A673 (cell line): ENCODE measurements at regions not wholly inside any gene's neighbourhood (a gene's known extent, or its start where the extent isn't known, plus 50 kb on each side); places are given as distances from the start of the nearest gene placed in this dataset.

Experiments
- CTCF ChIP-seq: fragments of 300-800, 200-600 bp; sonication (generic); conservative IDR thresholded peaks from 2 replicates; pipeline ENCODE4 v1.5.1; 2017; ENCODE audit warnings: low read depth, mild to moderate bottlenecking, antibody characterized with exemption, low read length, moderate library complexity, mixed read lengths
- EZH2 ChIP-seq: fragments of 200-600 bp; sonication (generic); IDR thresholded peaks from 2 replicates; pipeline ENCODE4 v1.6.1; 2017; ENCODE audit warnings: borderline replicate concordance, low read depth, mild to moderate bottlenecking, mixed read lengths, antibody characterized with exemption, low read length; ENCODE audit not compliant: poor library complexity, severe bottlenecking

- no peak for TF ChIP-seq CTCF
- TF ChIP-seq EZH2: no peak
These were observed 173.3 kb downstream of the MELK start for GRCh38 chr9:36745977-36746376.
